NCI-H2081 treated with DMSO at 0.1 percent for 48 hours (cell line): ENCODE measurements at regions not wholly inside any gene's neighbourhood (a gene's known extent, or its start where the extent isn't known, plus 50 kb on each side); places are given as distances from the start of the nearest gene placed in this dataset.

Source experiments
- DNase-seq: peaks from one replicate; lab custom pipeline; 2025; lab: John Stamatoyannopoulos, UW

GRCh38 chr3:189049458-189050236 lies 122.1 kb upstream of the TPRG1 start:
- no peak for DNase-seq

DNA sequence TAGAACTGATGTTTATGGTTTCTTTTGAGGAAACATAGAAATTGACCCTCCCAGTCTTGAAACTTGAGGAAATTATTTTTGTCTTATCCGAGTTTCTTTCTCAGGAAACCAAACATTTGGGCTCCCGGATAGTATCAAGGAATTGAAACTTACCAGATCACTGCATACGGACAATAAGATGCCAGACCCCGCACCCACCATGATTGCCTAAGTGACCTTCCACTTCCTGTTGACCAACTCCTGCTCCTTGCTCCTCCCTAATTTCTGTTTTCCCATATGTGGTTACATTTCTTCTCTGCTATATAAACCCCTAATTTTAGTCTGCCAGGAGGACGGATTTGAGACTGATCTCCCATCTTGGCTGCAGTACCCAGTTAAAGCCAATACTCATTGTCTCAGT lies 118.4 kb upstream of the TPRG1 start:
- no peak for DNase-seq

GRCh38 chr3:189056646-189057335 lies 115.0 kb upstream of the TPRG1 start:
- DNase-seq: no peak

DNA sequence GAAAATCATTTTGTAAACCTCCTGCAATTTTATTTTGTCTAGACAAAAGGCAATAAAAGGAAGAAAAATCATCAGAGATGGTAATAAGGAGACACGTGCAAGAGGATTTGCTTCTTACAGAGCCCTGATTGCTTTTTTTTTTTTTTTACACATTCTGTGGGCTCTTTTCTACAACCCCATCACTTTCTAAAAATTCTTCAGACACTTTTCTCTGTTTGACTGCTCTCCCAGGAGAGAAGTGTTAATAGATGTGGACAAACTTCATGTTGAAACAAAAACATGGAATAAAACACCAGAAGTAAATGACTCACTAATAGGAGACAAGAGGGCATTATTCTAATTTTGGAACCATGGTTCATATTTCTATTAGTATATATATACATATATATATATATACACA lies 114.4 kb upstream of the TPRG1 start:
- DNase-seq: no peak

DNA sequence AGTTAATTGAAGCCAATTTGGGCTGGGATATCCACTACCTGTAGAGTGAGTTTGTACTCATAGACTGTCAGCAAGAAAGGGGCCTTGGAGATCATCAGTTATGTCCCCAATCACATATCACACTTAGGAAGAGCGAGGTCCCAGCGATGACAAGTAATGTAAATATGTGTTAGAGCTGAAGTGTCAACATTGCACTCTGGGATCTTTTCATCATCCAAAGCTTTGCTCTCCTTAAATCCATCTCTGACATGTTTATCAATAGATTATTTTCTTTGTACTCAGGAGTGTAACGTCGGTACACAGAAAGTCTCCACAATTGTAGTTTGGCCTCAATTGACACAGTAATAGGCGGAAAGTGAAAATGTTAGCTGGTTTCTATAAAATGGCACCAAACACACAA lies 113.7 kb upstream of the TPRG1 start:
- DNase-seq: no peak

- no peak for DNase-seq
Observed at GRCh38 chr3:189070965-189071364, 100.8 kb upstream of the TPRG1 start.

- no peak for DNase-seq
Observed at GRCh38 chr3:189071446-189071845, 100.3 kb upstream of the TPRG1 start.

- no peak for DNase-seq
Observed at GRCh38 chr3:189076449-189076848, 95.3 kb upstream of the TPRG1 start.

DNA sequence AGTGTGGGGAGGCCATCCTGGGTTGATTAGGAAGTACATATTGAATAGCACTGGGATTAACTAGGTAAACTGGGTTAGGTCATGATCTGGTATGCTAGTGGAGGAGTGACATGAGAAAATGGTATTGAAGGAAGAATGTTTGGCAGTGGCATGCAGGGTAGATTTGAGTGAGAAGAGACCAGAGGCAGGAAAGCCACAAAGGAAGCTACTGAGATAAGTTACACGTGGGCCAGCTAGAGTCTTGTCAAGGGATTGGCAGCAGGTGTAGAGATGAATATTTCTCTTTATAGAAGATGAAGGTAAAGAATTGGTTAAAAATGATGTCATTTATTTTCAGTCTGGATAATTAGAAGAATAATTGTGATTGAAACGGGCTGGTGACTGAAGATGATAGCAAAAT lies 91.0 kb upstream of the TPRG1 start:
- DNase-seq: no peak

DNA sequence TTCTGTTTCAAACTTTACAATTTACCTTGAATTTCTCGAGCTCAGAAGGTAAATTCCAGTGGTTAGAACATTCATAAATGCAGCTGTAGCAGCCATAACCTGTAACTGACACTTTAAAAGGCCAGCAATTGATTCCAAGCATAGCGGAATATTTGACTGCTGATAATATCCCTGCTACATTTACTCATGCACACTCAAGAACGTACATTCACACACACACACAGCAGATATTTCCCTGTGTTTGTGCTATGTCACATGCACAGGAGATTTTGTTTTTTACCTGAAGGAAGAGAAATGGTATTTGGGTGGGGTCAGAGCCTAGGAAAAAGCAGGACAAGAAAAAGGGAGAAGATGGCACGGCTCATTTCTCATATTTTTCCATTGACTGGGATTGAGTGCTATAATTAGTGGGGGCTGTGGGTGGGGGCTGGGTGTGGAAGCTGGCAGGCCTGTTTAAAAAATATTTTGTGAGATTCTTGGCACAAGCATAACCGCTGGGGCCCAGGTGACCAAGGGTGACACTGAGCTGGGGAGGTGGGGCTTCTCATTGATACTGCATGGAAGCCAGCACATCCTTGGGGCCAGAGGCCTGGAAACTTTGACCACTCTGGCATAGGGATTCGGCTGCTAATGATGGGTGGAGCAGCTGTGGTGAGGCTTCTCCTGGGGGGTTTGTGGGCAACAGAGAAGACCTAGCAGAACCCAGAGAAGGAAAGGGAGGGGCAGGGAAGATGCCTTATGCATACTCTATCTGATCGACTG lies 88.9 kb upstream of the TPRG1 start:
- DNase-seq: no peak

DNA sequence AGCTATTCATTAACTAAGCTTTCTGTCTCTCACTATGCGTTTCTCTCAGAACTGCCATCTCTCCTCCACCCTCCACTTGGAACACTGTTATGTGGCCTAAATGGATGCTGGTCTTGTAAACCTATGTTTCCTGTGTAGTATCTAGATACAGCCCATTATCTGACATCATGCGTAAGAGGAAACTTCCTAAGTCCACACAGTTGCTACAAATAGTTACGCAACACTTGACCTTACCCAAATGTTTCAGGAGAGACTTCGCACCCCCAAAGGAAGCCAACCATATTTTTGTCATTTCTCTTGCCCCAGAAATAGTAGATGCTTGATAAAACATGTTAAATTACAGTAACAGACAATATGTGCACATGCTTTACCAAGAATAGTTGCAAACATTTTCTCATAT lies 87.2 kb upstream of the TPRG1 start:
- no peak for DNase-seq

DNA sequence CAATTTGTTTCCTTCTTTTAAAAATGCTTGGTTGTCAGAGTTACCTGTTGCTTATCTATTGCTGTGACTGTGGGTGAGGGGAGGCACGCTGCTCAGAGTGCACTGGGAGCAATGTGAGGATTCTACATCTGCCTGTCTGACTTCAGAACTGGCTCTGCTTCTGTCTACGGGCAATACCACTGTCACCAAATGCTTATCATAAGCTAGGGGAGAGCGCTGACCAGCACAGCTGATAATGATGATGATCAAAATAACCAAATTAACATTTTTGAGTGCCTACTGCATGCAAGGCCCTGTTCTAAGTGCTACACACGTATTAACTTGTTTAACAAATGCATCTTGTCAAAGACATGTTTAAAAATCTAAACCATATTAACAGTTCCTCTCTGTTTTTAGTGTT lies 79.2 kb upstream of the TPRG1 start:
- no peak for DNase-seq

DNA sequence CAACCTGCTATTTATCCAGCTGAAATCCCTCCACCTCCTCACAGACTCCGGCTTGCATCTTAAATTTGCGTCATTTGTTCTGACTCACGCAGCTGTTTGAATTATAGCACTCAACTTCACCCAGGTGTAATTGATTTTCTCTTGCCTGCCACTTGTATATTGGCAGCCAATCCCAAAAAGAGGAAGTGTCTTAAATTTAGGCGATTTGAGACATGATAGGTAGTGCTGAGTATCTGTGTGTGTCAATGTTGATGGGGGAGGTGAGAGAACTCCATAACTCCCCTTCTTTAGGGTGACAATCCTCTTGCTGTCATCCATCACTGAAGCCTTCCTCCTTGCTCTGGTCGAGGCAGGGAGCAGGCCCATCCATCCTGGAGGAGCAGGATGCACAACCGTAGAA lies 77.2 kb upstream of the TPRG1 start:
- DNase-seq: no peak

DNA sequence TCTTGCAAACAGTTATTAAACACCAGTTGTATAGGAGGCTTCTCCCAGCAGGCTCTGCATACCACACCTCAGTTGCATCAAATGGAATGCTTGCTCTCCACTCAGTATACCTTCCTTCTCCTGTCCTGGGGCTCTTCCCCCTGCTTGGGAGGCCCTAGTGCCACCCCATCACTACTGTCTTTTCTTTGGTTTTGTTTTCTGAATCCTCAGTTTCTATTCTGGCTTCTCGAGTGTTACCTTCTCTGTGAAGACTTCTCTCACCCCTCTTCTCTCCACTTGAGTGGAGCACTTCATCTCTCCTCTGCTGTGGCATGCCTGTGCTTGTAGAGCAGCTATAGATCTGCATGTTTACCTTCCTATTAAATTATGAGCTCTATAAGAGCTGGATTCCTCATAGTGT lies 75.7 kb upstream of the TPRG1 start:
- no peak for DNase-seq

GRCh38 chr3:189099031-189099471 lies 72.7 kb upstream of the TPRG1 start:
- no peak for DNase-seq

DNA sequence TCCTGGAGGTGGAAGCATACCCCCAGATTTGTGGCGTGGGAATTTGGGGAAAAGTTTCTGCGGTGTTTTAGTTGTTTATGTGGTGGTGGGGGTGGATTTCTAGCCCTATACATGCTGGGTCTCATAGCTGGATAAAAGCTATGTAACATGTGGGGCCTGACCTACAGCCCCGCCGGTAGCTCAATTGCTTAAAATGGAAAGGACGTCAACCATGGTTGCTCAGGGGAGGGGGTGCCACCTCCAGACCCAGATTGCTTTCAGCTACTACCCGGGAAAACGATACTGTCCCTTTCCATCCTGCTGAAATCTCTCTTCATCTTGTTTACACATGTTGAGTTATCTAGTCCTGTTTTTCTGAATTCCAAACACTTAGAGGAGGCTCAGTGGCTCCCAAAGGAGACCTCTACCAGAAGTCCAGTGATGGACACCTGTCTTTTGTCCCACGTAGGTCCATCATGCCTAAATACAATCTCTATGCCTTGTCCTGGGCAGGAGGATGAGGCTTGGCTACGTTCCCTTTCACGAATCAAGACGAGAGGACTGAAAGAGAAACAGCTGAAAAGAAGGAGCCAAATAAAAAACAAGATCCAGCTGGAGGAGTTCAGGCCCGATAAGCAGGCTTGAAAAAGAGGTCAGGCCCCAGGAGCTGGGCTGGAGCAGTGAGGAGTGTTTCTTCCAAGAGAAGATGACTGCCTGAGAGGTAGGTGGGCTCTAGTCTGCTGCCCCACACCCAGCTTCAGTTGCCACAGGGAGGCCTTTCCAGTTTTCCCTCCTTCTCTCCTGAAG lies 72.1 kb upstream of the TPRG1 start:
- no peak for DNase-seq

DNA sequence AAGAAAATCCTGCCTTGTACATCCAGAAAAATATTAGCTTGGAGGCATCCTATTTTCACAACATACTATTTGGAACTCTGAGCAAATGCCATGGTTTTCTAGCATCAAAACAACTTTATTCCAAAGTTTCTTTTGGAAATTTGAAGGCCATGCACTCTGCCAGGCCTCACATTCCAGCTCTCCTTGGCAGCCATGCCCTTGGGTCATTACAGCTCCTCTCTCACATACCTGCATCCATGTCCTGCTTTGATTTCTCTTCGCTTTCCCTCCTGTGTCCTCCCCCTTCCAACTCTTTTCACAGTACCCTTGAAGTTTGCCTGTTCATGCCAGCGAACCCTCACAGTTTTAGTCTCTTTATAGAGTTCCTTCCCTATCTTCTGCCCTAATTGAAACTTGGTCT lies 70.9 kb upstream of the TPRG1 start:
- no peak for DNase-seq

GRCh38 chr3:189101594-189101993 lies 70.2 kb upstream of the TPRG1 start:
- DNase-seq: no peak

GRCh38 chr3:189103208-189103607 lies 68.6 kb upstream of the TPRG1 start:
- no peak for DNase-seq

DNA sequence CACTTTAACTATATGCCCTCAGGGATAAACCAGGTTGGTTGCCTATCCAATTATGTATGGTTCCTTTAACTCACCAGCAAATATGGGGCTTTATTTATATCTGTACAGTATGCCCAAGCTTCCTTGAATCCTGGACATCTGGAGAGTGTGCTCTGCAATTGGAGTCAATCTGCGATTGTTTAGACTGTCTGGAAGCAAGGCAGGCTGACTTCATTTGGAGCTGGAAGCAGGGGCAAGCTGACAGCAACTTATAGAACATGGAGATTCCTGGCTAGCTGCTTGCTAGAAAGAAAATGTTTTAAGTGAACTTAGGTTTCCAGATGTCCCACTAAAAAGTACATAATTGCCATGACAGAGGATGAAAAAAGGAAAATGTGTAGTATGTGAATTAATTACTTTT lies 63.7 kb upstream of the TPRG1 start:
- DNase-seq: peak; percentile 20

GRCh38 chr3:189108735-189109134 lies 63.0 kb upstream of the TPRG1 start:
- DNase-seq: no peak

GRCh38 chr3:189109145-189109544 lies 62.6 kb upstream of the TPRG1 start:
- DNase-seq: no peak
